NT2/D1 (cell line): ENCODE measurements at regions not wholly inside any gene's neighbourhood (a gene's known extent, or its start where the extent isn't known, plus 50 kb on each side); places are given as distances from the start of the nearest gene placed in this dataset.

Experiments
- SUZ12 ChIP-seq: IDR thresholded peaks from 2 replicates; pipeline ENCODE4 v1.6.1; 2011; ENCODE audit not compliant: insufficient read length, insufficient read depth; ENCODE audit errors: extremely low read depth
- YY1 ChIP-seq: IDR thresholded peaks from 2 replicates; pipeline ENCODE4 v1.6.1; 2011; ENCODE audit not compliant: insufficient read length, insufficient read depth
- ZNF274 ChIP-seq: IDR thresholded peaks from 2 replicates; pipeline ENCODE4 v1.6.1; 2011; ENCODE audit warnings: mild to moderate bottlenecking, low read depth, low read length

DNA sequence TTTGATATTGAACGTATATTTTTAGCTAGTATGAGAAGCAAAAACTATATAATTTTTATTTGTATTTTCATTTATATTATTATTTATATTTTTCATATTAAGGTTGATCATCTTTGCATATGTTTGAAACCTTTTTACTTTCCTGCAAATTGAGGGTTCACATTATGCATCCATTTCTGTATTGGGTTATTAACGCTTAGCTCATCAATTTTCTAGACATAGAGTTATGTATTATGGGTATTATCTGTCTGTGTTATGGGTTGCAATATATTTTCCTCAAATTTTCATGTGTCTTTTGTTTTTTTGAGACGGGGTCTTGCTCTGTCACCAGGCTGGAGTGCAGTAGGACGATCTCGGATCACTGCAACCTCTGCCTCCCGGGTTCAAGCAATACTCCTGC lies 2377.0 kb upstream of the WWC1 start:
- no peak for TF ChIP-seq SUZ12
- TF ChIP-seq YY1: no peak
- TF ChIP-seq ZNF274: no peak
